ENCODE measurements at regions not wholly inside any gene's neighbourhood (a gene's known extent, or its start where the extent isn't known, plus 50 kb on each side); places are given as distances from the start of the nearest gene placed in this dataset.
"Not testable (repeated sequence)": the region's sequence is repeated elsewhere in the genome, so short reads cannot be mapped to it uniquely, and the experiment has no call there.

- Mint-ChIP-seq H3K4me3 (no peak overlapping the region), H3K36me3 (no peaks in the 10 kb centered on the region), H3K27me3 (no peaks in the 10 kb centered on the region), H3K27ac (no peak overlapping the region), H3K4me1 (no peaks in the 10 kb centered on the region), H3K9me3 (peaks cover 5% of the 10 kb centered on the region)
Observed at GRCh38 chr18:78430131-78430758, 549.4 kb upstream of the SALL3 start.

- no peak overlapping the region for H3K27ac Mint-ChIP-seq
- H3K36me3 Mint-ChIP-seq, result no peaks in the 10 kb centered on the region
- no peaks in the 10 kb centered on the region for H3K4me1 Mint-ChIP-seq
- no peaks in the 10 kb centered on the region for H3K27me3 Mint-ChIP-seq
- no peak overlapping the region for H3K4me3 Mint-ChIP-seq
- H3K9me3 Mint-ChIP-seq, result peaks cover 5% of the 10 kb centered on the region
Observed at GRCh38 chr18:78431606-78432005, 548.0 kb upstream of the SALL3 start.

GRCh38 chr18:78433562-78433961 is 546.1 kb upstream of the SALL3 start:
- H3K27ac Mint-ChIP-seq, result no peak overlapping the region
- no peaks in the 10 kb centered on the region for H3K36me3 Mint-ChIP-seq
- no peaks in the 10 kb centered on the region for H3K27me3 Mint-ChIP-seq
- H3K4me1 Mint-ChIP-seq, result no peaks in the 10 kb centered on the region
- H3K9me3 Mint-ChIP-seq, result peaks cover 5% of the 10 kb centered on the region
- H3K4me3 Mint-ChIP-seq, result no peak overlapping the region

GRCh38 chr18:78436110-78436509 is 543.5 kb upstream of the SALL3 start:
- H3K27me3 Mint-ChIP-seq, result no peaks in the 10 kb centered on the region
- no peak overlapping the region for H3K4me3 Mint-ChIP-seq
- peaks cover 5% of the 10 kb centered on the region for H3K9me3 Mint-ChIP-seq
- H3K4me1 Mint-ChIP-seq, result no peaks in the 10 kb centered on the region
- H3K27ac Mint-ChIP-seq, result no peak overlapping the region
- no peaks in the 10 kb centered on the region for H3K36me3 Mint-ChIP-seq

GRCh38 chr18:78438235-78438634 is 541.4 kb upstream of the SALL3 start:
- H3K27ac Mint-ChIP-seq, H3K4me1 Mint-ChIP-seq, H3K36me3 Mint-ChIP-seq, H3K27me3 Mint-ChIP-seq, H3K4me3 Mint-ChIP-seq, H3K9me3 Mint-ChIP-seq: not testable (repeated sequence)

- Mint-ChIP-seq H3K27ac (no peak overlapping the region), H3K9me3 (no peaks in the 10 kb centered on the region), H3K36me3 (no peaks in the 10 kb centered on the region)
Observed at GRCh38 chr18:78445880-78446279, 533.7 kb upstream of the SALL3 start.

GRCh38 chr18:78447211-78447610 is 532.4 kb upstream of the SALL3 start:
- Mint-ChIP-seq H3K27ac (no peak overlapping the region), H3K4me3 (no peak overlapping the region)

More at GRCh38 chr18:78445880-78446279, 533.7 kb upstream of the SALL3 start:
- no peaks in the 10 kb centered on the region for H3K27me3 Mint-ChIP-seq
- no peak overlapping the region for H3K4me3 Mint-ChIP-seq
- no peaks in the 10 kb centered on the region for H3K4me1 Mint-ChIP-seq

GRCh38 chr18:78448106-78448505 is 531.5 kb upstream of the SALL3 start:
- no peaks in the 10 kb centered on the region for H3K27me3 Mint-ChIP-seq
- no peak overlapping the region for H3K4me3 Mint-ChIP-seq

More at GRCh38 chr18:78447211-78447610, 532.4 kb upstream of the SALL3 start:
- Mint-ChIP-seq H3K27me3 (no peaks in the 10 kb centered on the region), H3K9me3 (no peaks in the 10 kb centered on the region), H3K4me1 (no peaks in the 10 kb centered on the region), H3K36me3 (no peaks in the 10 kb centered on the region)

GRCh38 chr18:78448591-78448990 is 531.0 kb upstream of the SALL3 start:
- no peaks in the 10 kb centered on the region for H3K36me3 Mint-ChIP-seq
- H3K4me3 Mint-ChIP-seq, result no peak overlapping the region
- H3K4me1 Mint-ChIP-seq, result no peaks in the 10 kb centered on the region
- no peak overlapping the region for H3K27ac Mint-ChIP-seq
- no peaks in the 10 kb centered on the region for H3K27me3 Mint-ChIP-seq
- no peaks in the 10 kb centered on the region for H3K9me3 Mint-ChIP-seq

More at GRCh38 chr18:78448106-78448505, 531.5 kb upstream of the SALL3 start:
- no peaks in the 10 kb centered on the region for H3K4me1 Mint-ChIP-seq
- no peak overlapping the region for H3K27ac Mint-ChIP-seq
- H3K36me3 Mint-ChIP-seq, result no peaks in the 10 kb centered on the region
- no peaks in the 10 kb centered on the region for H3K9me3 Mint-ChIP-seq

- H3K27ac Mint-ChIP-seq, result no peak overlapping the region
- H3K9me3 Mint-ChIP-seq, result no peaks in the 10 kb centered on the region
- no peaks in the 10 kb centered on the region for H3K4me1 Mint-ChIP-seq
- H3K27me3 Mint-ChIP-seq, result no peaks in the 10 kb centered on the region
- no peak overlapping the region for H3K4me3 Mint-ChIP-seq
- no peaks in the 10 kb centered on the region for H3K36me3 Mint-ChIP-seq
Observed at GRCh38 chr18:78454221-78454620, 525.4 kb upstream of the SALL3 start.

GRCh38 chr18:78455386-78455785 is 524.2 kb upstream of the SALL3 start:
- H3K27ac Mint-ChIP-seq, result no peak overlapping the region
- H3K4me1 Mint-ChIP-seq, result no peaks in the 10 kb centered on the region
- no peak overlapping the region for H3K4me3 Mint-ChIP-seq
- no peaks in the 10 kb centered on the region for H3K36me3 Mint-ChIP-seq
- no peaks in the 10 kb centered on the region for H3K9me3 Mint-ChIP-seq
- no peaks in the 10 kb centered on the region for H3K27me3 Mint-ChIP-seq

GRCh38 chr18:78457011-78457410 is 522.6 kb upstream of the SALL3 start:
- no peak overlapping the region for H3K4me3 Mint-ChIP-seq
- H3K27me3 Mint-ChIP-seq, result no peaks in the 10 kb centered on the region
- peaks cover 4% of the 10 kb centered on the region for H3K9me3 Mint-ChIP-seq
- no peak overlapping the region for H3K27ac Mint-ChIP-seq
- no peaks in the 10 kb centered on the region for H3K4me1 Mint-ChIP-seq
- H3K36me3 Mint-ChIP-seq, result no peaks in the 10 kb centered on the region

GRCh38 chr18:78457731-78458130 is 521.9 kb upstream of the SALL3 start:
- Mint-ChIP-seq H3K27me3 (no peaks in the 10 kb centered on the region), H3K4me1 (no peaks in the 10 kb centered on the region), H3K4me3 (no peak overlapping the region), H3K9me3 (peaks cover 6% of the 10 kb centered on the region), H3K36me3 (no peaks in the 10 kb centered on the region), H3K27ac (no peak overlapping the region)

- H3K4me1 Mint-ChIP-seq, result no peaks in the 10 kb centered on the region
- H3K36me3 Mint-ChIP-seq, result no peaks in the 10 kb centered on the region
- H3K27ac Mint-ChIP-seq, result no peak overlapping the region
- H3K9me3 Mint-ChIP-seq, result peaks cover 6% of the 10 kb centered on the region
- H3K27me3 Mint-ChIP-seq, result no peaks in the 10 kb centered on the region
- H3K4me3 Mint-ChIP-seq, result no peak overlapping the region
Observed at GRCh38 chr18:78458356-78458755, 521.3 kb upstream of the SALL3 start.

GRCh38 chr18:78459668-78460067 is 520.0 kb upstream of the SALL3 start:
- Mint-ChIP-seq H3K9me3 (peaks cover 17% of the 10 kb centered on the region), H3K4me1 (no peaks in the 10 kb centered on the region), H3K4me3 (no peak overlapping the region), H3K36me3 (no peaks in the 10 kb centered on the region), H3K27ac (no peak overlapping the region), H3K27me3 (no peaks in the 10 kb centered on the region)

GRCh38 chr18:78460558-78460957 is 519.1 kb upstream of the SALL3 start:
- H3K9me3 Mint-ChIP-seq, result peaks cover 24% of the 10 kb centered on the region
- H3K36me3 Mint-ChIP-seq, result no peaks in the 10 kb centered on the region
- H3K27me3 Mint-ChIP-seq, result no peaks in the 10 kb centered on the region
- no peaks in the 10 kb centered on the region for H3K4me1 Mint-ChIP-seq
- no peak overlapping the region for H3K4me3 Mint-ChIP-seq
- H3K27ac Mint-ChIP-seq, result no peak overlapping the region

GRCh38 chr18:78473563-78473962 is 506.1 kb upstream of the SALL3 start:
- H3K27me3 Mint-ChIP-seq, result no peaks in the 10 kb centered on the region
- no peak overlapping the region for H3K4me3 Mint-ChIP-seq
- no peaks in the 10 kb centered on the region for H3K4me1 Mint-ChIP-seq
- H3K36me3 Mint-ChIP-seq, result no peaks in the 10 kb centered on the region
- no peak overlapping the region for H3K27ac Mint-ChIP-seq
- H3K9me3 Mint-ChIP-seq, result no peaks in the 10 kb centered on the region

Measured in activated naive CD4-positive, alpha-beta T cell treated with anti-CD3 and anti-CD28 coated beads, Interleukin-2, amount 50 U/mL, for 24 hours (primary cell).